ENCODE measurements at regions not wholly inside any gene's neighbourhood (a gene's known extent, or its start where the extent isn't known, plus 50 kb on each side); places are given as distances from the start of the nearest gene placed in this dataset.

- Histone ChIP-seq H2AK5ac (ENCODE audit: low read depth, low read length) (no peak overlapping the region), H3K4me3 (ENCODE audit: insufficient read depth, low read depth, low read length) (no peak overlapping the region), H4K91ac (ENCODE audit: insufficient read depth, low read depth, low read length) (no peak overlapping the region), H4K8ac (ENCODE audit: low read depth in 2 of 2, low read length in 2 of 2) (no peak overlapping the region), H3K36me3 (ENCODE audit: control insufficient read depth, insufficient read depth, low read length) (no peaks in the 10 kb centered on the region), H2BK15ac (ENCODE audit: low read depth, low read length) (no peak overlapping the region), H4K20me1 (ENCODE audit: insufficient read depth, low read length) (no peaks in the 10 kb centered on the region), H3K9me1 (ENCODE audit: insufficient read depth, low read length) (no peaks in the 10 kb centered on the region), H2BK120ac (ENCODE audit: low read depth, low read length) (no peak overlapping the region), H3K56ac (ENCODE audit: extremely low read depth, insufficient read depth, low read length) (no peak overlapping the region), H3K27me3 (ENCODE audit: control insufficient read depth, insufficient read depth, low read length) (no peaks in the 10 kb centered on the region), H3K4me1 (ENCODE audit: control insufficient read depth, insufficient read depth, low read length) (no peaks in the 10 kb centered on the region), H3K79me1 (ENCODE audit: low read depth in 1 of 2, low read length in 2 of 2) (no peaks in the 10 kb centered on the region), H4K5ac (ENCODE audit: low read depth, low read length) (no peak overlapping the region), H3K4me2 (ENCODE audit: low read depth, low read length) (no peak overlapping the region), H2BK20ac (ENCODE audit: low read depth, low read length) (no peak overlapping the region), H2BK5ac (ENCODE audit: low read depth, low read length, poor library complexity, severe bottlenecking) (no peak overlapping the region), H3K18ac (ENCODE audit: low read depth, low read length) (no peak overlapping the region), H2AFZ (replicated peaks; ENCODE audit: low read length, poor library complexity) (no peak overlapping the region), H2AK9ac (replicated peaks; ENCODE audit: low read depth, low read length, poor library complexity) (no peak overlapping the region), H3K9me3 (ENCODE audit: control insufficient read depth, insufficient read depth, low read length) (peaks cover 16% of the 10 kb centered on the region), H3K27ac (ENCODE audit: insufficient read depth, low read length) (no peak overlapping the region), H3K23ac (ENCODE audit: low read depth, low read length) (no peak overlapping the region), H3K14ac (replicated peaks; ENCODE audit: low read depth, low read length) (no peak overlapping the region), H3K4ac (ENCODE audit: low read depth, low read length) (no peak overlapping the region), H3K9ac (ENCODE audit: low read depth, low read length) (no peak overlapping the region)
- POLR2A ChIA-PET (ENCODE audit: unreplicated experiment): no interaction called here
- WGBS, 2 experiments (ENCODE audit: extremely low coverage in 2 of 2, insufficient read length in 1 of 2): no CpG with 5 or more reads among the region's 6 CpGs
- TF ChIP-seq MXI1 (IDR thresholded peaks at IDR 0.05; ENCODE audit: borderline replicate concordance, low read depth, low read length) (no peak), NFE2L2 (IDR thresholded peaks at IDR 0.05; ENCODE audit: low read depth, low read length) (no peak), POLR2A (IDR thresholded peaks at IDR 0.05; ENCODE audit: low read depth, low read length) (no peak), CTCF (conservative IDR thresholded peaks at IDR 0.05; ENCODE audit: low read depth, low read length) (no peak), RCOR1 (IDR thresholded peaks at IDR 0.05; ENCODE audit: insufficient replicate concordance, low read length) (no peak)
- in situ Hi-C loops (cut with MboI; ENCODE audit: low sequenced_read_pairs) (no loop called here), intact Hi-C loops (cut with micrococcal nuclease) (no loop called here), dilution Hi-C loops (cut with HindIII; ENCODE audit: low sequenced_read_pairs, unreplicated experiment) (no loop called here)
- CTCF ChIA-PET: interaction anchor here (0.7 kb wide), 1 partner anchor 1132 kb away, joined by 3 read pairs; no protein-coding TSS in a partner anchor
- no peak for DNase-seq
- ATAC-seq (ENCODE audit: low read depth): no peak
- no TSS peak for BruUV-seq (replicated peaks)
Measured at GRCh38 chr3:182364323-182364722, 429.0 kb upstream of the ATP11B start.
